GM19395 (cell line): ENCODE measurements at regions not wholly inside any gene's neighbourhood (a gene's known extent, or its start where the extent isn't known, plus 50 kb on each side); places are given as distances from the start of the nearest gene placed in this dataset.
"Not testable (repeated sequence)": the region's sequence is repeated elsewhere in the genome, so short reads cannot be mapped to it uniquely, and the experiment has no call there.

ENCODE experiments used
- ATAC-seq: cut with Tn5 transposase; IDR thresholded peaks from one replicate; pipeline ENCODE4 v1.9.1; 2021; ENCODE audit warnings: mild to moderate bottlenecking, moderate library complexity; ENCODE audit not compliant: unreplicated experiment

GRCh38 chr2:34179511-34179910, 580.4 kb upstream of the FAM98A start:
- no peak for ATAC-seq

DNA sequence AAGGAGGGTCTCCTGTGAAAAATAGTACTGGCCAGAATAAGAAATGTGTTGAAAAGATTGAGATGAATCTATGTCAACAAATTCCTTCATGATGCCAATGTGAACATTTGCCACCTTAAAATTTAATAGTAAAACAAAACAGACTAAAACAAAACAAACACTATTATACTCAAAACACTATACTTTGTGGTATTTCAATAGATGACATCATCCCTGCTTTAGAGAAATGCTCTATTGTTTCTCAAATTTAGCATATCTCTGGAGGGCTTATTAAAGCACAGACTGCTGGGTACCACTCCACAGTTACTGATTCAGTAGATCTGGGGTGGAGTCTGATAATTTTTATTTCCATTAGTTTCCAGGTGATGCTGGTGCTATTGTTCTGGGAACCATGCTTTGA, 579.4 kb upstream of the FAM98A start:
- ATAC-seq = no peak

DNA sequence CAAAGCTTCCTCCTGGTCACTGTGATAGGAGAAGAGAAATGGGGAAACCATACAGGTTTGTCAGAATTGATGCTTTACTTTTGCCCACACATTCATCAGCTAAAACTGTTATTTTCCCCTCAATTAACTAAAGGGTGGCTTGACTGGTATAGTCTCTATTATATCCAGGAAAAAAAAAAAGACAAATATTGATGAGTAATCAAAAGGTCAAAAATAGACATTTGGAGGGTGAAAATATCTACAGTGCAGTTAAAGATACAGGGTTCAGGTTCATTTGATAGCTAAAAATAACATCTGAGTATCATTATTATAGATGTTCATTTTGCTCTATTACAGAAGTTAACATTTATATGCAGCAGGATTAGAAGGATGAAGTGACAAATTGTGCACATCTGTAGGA, 577.6 kb upstream of the FAM98A start:
- ATAC-seq = no peak

DNA sequence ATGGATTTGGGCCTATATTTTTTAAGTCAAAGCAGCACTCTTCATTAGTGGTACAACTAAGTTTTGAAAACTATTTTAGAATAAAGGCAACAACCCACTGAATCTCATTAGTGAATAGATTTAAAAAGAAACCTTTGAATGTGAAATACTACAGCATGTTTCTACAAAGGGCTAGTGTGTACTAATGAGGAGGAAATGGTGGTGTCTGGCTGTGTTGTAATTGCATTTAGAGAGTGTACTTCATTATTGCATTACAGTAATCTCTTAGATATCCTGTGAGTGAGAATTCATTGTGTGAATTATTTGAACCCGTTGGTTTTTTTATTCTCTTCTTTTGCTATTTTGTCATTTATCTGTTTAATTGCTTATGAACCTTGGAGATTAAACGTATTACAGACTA, 575.4 kb upstream of the FAM98A start:
- no peak for ATAC-seq

DNA sequence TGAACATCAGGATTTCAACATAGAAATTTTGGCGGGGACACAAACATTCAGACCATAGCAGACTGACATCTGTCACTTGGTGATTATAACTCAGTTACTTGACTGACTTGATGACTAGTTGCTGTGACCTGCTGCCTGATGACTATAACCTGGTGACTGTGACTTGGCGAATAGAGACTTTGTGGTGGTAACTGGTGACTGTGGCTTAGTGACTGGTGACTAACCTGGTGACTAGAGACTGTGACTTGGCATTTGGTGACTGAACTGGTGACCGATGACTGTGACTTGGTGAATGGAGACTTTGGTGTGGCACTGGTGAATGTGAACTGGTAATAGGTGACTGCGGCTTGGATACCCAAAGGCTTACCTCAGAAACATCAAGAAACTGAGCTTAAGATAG, 563.1 kb upstream of the FAM98A start:
- no peak for ATAC-seq

GRCh38 chr2:34161549-34161948, 562.5 kb upstream of the FAM98A start:
- ATAC-seq = no peak

GRCh38 chr2:34159901-34160300, 560.8 kb upstream of the FAM98A start:
- no peak for ATAC-seq

GRCh38 chr2:34153484-34153883, 554.4 kb upstream of the FAM98A start:
- ATAC-seq = no peak

GRCh38 chr2:34147780-34148179, 548.7 kb upstream of the FAM98A start:
- no peak for ATAC-seq

- ATAC-seq = no peak
These were observed 544.0 kb upstream of the FAM98A start for GRCh38 chr2:34143149-34143548.

- ATAC-seq = not testable (repeated sequence)
These were observed 543.5 kb upstream of the FAM98A start for GRCh38 chr2:34142531-34143008.

GRCh38 chr2:34133065-34133464, 534.0 kb upstream of the FAM98A start:
- ATAC-seq = not testable (repeated sequence)

DNA sequence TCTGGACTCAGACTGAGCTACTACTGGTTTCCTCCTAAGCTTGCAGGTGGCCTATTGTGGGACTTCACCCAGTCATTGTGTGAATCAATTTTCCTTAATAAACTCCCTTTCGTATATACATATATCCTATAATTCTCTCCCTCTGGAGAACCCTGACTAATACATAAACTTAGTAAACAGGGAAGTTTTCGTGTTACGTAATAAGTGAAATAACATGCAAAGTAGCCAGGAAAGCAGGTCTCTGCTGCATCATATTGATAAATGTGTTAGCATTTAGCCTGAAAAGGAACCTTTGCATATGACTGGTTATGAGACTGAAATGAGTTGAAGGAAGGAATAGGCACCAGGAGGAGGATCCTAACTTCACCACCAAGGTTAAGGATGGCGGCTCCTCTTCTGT, 527.2 kb upstream of the FAM98A start:
- no peak for ATAC-seq

DNA sequence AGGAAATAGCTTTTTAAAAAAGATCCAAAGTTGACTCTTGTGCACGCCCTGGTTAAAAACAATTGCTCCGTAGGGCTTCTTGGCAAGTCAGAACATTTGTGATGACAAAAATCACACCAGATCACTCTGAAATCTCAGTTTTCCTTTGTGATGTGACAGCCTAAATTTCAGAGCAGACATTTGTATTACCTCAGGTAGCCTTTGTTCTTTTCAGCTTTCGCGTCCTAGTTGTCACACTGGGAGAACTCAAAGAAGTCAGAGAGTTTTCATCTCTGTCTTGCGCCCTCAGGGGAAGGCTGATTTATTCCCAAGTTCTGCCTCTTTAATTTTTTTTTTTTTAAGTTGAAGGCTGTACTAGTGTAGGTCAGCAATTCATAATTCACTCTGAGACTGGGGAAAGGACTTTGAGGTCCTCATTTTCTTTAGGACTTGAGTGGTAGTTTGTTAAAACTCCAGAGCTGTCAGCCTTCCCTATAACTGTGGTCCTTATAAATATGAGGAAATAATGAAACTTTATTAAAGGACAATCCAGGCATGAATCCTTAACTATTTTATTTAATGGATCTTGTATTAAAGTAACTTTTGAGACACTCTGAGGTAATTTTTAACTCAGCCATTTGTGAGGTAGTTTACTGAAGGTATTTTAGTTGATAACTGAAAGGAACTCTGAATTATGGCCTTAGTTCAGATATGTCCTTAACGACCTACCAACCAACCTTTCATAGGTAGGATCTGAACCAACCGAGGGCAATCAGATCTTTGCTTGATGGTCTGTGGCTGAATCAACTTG, 525.1 kb upstream of the FAM98A start:
- ATAC-seq = no peak

GRCh38 chr2:34121076-34121475, 522.0 kb upstream of the FAM98A start:
- ATAC-seq = no peak

- no peak for ATAC-seq
These were observed 516.0 kb upstream of the FAM98A start for GRCh38 chr2:34115076-34115475.

DNA sequence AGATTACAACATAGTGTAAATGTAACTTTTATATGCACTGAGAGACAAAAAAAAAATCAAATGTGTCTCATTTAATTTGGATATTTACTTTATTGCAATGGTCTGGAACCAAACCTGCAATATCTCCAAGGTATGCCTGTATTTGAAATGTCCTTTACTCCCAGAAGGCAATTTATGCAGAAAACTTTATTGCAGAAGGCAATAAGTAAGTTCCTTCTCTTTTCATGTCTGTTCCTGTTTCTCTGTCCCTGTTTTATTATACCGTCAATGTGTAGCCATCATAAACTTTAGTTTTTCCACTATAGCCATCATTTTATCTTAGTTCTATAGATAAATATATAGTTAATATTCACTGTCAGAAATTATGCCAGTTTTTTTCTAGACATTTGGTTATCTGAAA, 513.1 kb upstream of the FAM98A start:
- ATAC-seq = no peak

DNA sequence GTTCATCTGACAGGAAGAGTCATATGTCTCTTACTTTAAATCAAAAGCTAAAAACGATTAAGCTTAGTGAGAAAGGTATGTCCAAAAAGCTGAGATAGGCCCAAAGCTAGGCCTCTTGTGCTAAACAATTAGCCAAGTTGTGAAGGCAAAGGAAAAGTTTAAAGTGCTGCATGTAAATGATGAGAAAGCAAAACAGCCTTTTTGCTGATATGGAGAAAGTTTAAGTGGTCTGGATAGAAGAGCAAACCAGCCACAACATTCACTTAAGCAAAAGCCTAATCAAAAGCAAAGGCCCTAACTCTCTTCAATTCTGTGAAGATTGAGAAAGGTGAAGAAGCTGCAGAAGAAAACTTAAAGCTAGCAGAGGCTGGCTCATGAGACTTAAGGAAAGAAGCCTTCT, 511.3 kb upstream of the FAM98A start:
- no peak for ATAC-seq

DNA sequence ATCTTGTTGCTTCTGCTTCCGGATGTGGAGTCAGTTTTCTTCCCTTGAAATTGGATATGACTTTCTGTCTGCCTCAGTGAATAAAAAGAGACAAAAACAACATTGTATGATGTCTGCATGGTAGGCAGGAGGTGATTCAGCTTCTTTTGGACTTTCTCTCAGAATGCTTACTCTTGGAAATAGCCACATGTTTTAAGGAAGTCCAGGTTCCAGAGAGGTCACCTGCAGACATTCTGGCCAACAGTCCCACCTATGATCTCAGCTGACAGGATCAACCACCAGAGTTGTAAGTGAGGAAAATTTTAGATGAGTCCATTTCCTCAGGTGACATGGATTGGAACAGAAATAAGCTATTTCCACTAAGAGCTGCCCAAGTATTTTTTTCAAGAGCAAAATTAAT, 508.7 kb upstream of the FAM98A start:
- no peak for ATAC-seq

DNA sequence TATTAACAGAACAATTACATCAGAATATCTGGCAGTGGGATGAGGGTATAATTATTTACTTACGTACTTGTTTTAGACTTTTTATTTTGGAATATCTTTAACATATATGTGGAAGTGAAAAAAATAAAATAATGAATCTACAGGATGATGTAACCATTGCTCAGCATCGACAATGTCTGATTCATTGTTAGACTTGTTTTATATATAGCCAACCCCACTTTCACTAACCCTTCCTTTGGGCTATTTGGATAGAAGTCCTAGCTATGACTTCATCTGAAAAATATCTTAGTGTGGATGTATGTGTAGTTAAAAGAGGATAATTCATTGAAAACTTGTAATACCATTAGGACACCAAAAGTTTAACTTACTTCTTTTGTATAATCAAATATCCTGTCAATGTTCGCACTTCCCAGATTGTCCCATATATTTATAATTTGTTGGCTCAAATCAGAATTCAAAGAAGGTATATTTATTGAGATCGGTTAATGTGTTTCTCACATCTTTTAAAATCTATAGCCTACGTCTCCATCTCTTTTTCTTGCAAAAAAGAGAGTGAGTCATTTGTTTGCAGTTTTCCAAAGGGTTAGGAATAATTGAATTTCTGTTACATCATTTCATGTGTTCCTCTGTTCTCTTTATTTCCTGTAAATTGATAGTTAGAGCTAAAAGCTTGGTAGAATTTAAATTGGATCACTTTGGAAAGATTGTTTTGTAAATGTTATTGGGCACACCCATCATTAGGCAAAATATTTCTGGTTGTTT, 506.1 kb upstream of the FAM98A start:
- ATAC-seq = no peak

DNA sequence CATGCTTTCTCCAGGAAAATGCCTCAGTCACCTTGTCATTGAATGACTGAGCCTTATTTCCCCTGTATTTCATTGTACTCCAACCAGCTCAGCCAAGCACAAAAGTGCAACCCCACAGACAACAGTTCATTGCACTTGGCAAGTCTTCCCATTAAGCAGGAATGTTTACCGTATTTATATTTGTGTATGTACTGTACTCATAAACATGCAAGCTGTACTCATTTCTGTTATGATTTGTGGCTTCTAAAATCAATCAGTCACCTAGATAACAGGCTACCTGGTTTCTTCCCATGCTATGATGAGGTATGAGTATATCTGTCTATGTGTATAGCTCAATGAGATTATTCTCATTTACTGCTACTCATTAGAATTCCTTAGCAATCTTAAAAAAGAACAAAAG, 505.5 kb upstream of the FAM98A start:
- ATAC-seq = no peak

DNA sequence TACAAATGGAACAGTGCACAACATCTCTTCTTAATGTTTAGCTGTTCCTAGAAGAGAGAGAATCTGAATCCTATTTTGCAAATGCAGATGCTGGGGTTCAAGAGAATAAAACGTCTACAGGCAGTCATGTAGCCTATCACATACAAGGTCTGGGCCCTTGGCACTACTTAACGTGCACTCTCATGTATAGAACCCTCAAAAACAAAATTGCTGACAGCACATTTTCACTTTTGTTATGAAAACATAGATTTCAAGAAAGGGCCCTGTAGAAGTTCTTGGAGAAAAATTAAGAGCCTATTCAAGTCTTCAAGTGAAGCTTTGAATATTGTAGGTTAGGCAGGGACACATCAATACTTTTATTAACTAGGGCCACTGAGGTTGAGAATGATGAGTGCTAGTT, 504.3 kb upstream of the FAM98A start:
- ATAC-seq = no peak
